PC-3 (cell line): ENCODE measurements at regions not wholly inside any gene's neighbourhood (a gene's known extent, or its start where the extent isn't known, plus 50 kb on each side); places are given as distances from the start of the nearest gene placed in this dataset.
A peak's percentile ranks its signal among the peaks of the same experiment; 100 is the strongest.

Experiments
- ATAC-seq: fragments of 200-7000 bp; cut with Tn5 transposase; 2 replicates; pipeline ENCODE4 v1.9.1; 2020; ENCODE audit warnings: mild to moderate bottlenecking, moderate library complexity
- BruUV-seq: library from RNA; stranded (reverse); fragments of 400-500 nt; replicated peaks from 2 replicates; lab custom pipeline; 2021; lab: Mats Ljungman, UMichigan
- CTCF ChIA-PET: fragments of 300-600 bp; sonication (Branson Sonifier 250); formaldehyde crosslinking; loops from one replicate; lab custom pipeline; 2022; ENCODE audit warnings: antibody characterized with exemption; lab: Charles Lee
- POLR2A ChIA-PET: fragments of 300-600 bp; sonication (Branson Sonifier 250); formaldehyde crosslinking; loops from one replicate; lab custom pipeline; 2022; ENCODE audit warnings: antibody characterized with exemption; ENCODE audit not compliant: unreplicated experiment; lab: Charles Lee
- DNase-seq: peaks from one replicate; pipeline ENCODE4 v3.0.0-alpha.2; 2015
- H2AFZ ChIP-seq: fragments of 300-600 bp; sonication (generic); 2 replicates; pipeline ENCODE4 v1.6.0; 2016; ENCODE audit warnings: antibody characterized with exemption, low read length
- H3F3A ChIP-seq: fragments of 300-600 bp; sonication (generic); one replicate; pipeline ENCODE4 v1.6.0; 2017; ENCODE audit warnings: antibody characterized with exemption, low read length, control low read depth, mild to moderate bottlenecking; ENCODE audit not compliant: unreplicated experiment
- H3K27ac ChIP-seq: fragments of 300-600 bp; sonication (generic); 2 replicates; pipeline ENCODE4 v1.5.1; 2016; ENCODE audit warnings: mild to moderate bottlenecking, low read length
- H3K27me3 ChIP-seq: fragments of 300-600 bp; sonication (generic); 2 replicates; pipeline ENCODE4 v1.6.1; 2016; ENCODE audit warnings: low read length, mixed read lengths
- H3K36me3 ChIP-seq: fragments of 300-600 bp; sonication (generic); 2 replicates; pipeline ENCODE4 v1.6.1; 2016; ENCODE audit warnings: low read depth, mixed run types, low read length, mixed read lengths
- H3K4me1 ChIP-seq: fragments of 300-600 bp; sonication (generic); 2 replicates; pipeline ENCODE4 v1.5.1; 2016; ENCODE audit warnings: low read length; ENCODE audit not compliant: insufficient read depth
- H3K4me2 ChIP-seq: fragments of 300-600 bp; sonication (generic); 2 replicates; pipeline ENCODE4 v1.6.0; 2016; ENCODE audit warnings: low read length
- H3K4me3 ChIP-seq: fragments of 300-600 bp; sonication (generic); 2 replicates; pipeline ENCODE4 v1.5.1; 2016; ENCODE audit warnings: mild to moderate bottlenecking, low read length, mixed read lengths
- H3K79me2 ChIP-seq: fragments of 300-600 bp; sonication (generic); 2 replicates; pipeline ENCODE4 v1.6.1; 2017; ENCODE audit warnings: low read length, mixed read lengths
- H3K9ac ChIP-seq: fragments of 300-600 bp; sonication (generic); 2 replicates; pipeline ENCODE4 v1.6.0; 2016; ENCODE audit warnings: mild to moderate bottlenecking, low read length
- H3K9me2 ChIP-seq: fragments of 300-600 bp; sonication (generic); replicated peaks from 2 replicates; pipeline ENCODE4 v1.6.1; 2016; ENCODE audit warnings: mixed run types, low read length, mixed read lengths
- H3K9me3 ChIP-seq: fragments of 300-600 bp; sonication (generic); 2 replicates; pipeline ENCODE4 v1.6.1; 2016; ENCODE audit warnings: low read length, mixed read lengths
- H4K20me1 ChIP-seq: fragments of 300-600 bp; sonication (generic); 2 replicates; pipeline ENCODE4 v1.6.1; 2016; ENCODE audit warnings: low read length, mixed read lengths
- EZH2 ChIP-seq: fragments of 300-600 bp; sonication (generic); IDR thresholded peaks from one replicate; pipeline ENCODE4 v1.6.1; 2017; ENCODE audit warnings: antibody characterized with exemption, mild to moderate bottlenecking, low read length; ENCODE audit not compliant: unreplicated experiment
- EZH2phosphoT487 ChIP-seq: fragments of 300-600 bp; sonication (generic); IDR thresholded peaks from 2 replicates; pipeline ENCODE4 v1.6.1; 2018; ENCODE audit warnings: mild to moderate bottlenecking, antibody characterized with exemption, low read length, borderline replicate concordance
- intact Hi-C: fragments of 100-400 bp; cut with micrococcal nuclease; formaldehyde crosslinking; loops from 2 replicates; pipeline ENCODE4 v1.9.0; 2023
- TF ChIP-seq, protein P1 (sequence below): fragments of 300-600 bp; sonication (generic); conservative IDR thresholded peaks from 2 replicates; pipeline ENCODE4 v1.5.1; 2017; ENCODE audit warnings: antibody characterized with exemption, low read depth, mild to moderate bottlenecking, low read length

DNA sequence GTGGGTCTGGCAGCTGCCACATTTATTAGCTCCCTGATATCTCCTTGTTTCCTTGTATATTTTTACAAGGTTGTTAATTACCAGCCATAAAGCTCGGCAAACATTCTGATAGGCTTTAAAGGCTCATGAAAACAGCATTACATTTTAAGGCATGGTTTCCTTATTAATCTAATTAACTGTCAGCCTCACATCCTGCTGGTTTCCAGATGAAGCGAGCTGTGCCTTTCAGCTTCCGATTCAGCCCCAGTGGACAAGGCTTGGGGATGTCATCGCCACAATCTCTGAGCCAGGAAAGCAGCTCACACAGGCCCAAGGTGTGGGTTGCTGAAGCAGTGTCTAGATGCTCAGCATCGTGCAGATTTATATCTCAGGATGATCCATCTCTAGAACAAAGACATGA, 66.0 kb upstream of the RALY start:
- intact Hi-C loops: no loop called here
- Histone ChIP-seq H3K4me3 (no peak overlapping the region), H3K79me2 (no peaks in the 10 kb centered on the region), H3K36me3 (no peaks in the 10 kb centered on the region), H3K27me3 (peaks cover 14% of the 10 kb centered on the region), H3K4me2 (no peak overlapping the region), H2AFZ (no peak overlapping the region), H3K27ac (no peak overlapping the region), H3K9me3 (no peaks in the 10 kb centered on the region), H4K20me1 (no peaks in the 10 kb centered on the region), H3K9ac (no peak overlapping the region), H3K9me2 (no peaks in the 10 kb centered on the region), H3F3A (no peaks in the 10 kb centered on the region), H3K4me1 (no peaks in the 10 kb centered on the region)
- ChIA-PET POLR2A (no interaction called here), CTCF (interaction anchor here (0.7 kb wide), 1 partner anchor 94 kb away, joined by 6 read pairs; no protein-coding TSS in a partner anchor)
- ATAC-seq (peak; percentile 31), DNase-seq (no peak)
- TF ChIP-seq EZH2phosphoT487 (no peak), EZH2 (no peak)
- TF ChIP-seq, protein P1, sequence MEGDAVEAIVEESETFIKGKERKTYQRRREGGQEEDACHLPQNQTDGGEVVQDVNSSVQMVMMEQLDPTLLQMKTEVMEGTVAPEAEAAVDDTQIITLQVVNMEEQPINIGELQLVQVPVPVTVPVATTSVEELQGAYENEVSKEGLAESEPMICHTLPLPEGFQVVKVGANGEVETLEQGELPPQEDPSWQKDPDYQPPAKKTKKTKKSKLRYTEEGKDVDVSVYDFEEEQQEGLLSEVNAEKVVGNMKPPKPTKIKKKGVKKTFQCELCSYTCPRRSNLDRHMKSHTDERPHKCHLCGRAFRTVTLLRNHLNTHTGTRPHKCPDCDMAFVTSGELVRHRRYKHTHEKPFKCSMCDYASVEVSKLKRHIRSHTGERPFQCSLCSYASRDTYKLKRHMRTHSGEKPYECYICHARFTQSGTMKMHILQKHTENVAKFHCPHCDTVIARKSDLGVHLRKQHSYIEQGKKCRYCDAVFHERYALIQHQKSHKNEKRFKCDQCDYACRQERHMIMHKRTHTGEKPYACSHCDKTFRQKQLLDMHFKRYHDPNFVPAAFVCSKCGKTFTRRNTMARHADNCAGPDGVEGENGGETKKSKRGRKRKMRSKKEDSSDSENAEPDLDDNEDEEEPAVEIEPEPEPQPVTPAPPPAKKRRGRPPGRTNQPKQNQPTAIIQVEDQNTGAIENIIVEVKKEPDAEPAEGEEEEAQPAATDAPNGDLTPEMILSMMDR: no peak
- BruUV-seq: no TSS peak

- H4K20me1 ChIP-seq: no peaks in the 10 kb centered on the region
- H3K9ac ChIP-seq: no peak overlapping the region
- POLR2A ChIA-PET: interaction anchor here (0.5 kb wide), 1 partner anchor 127 kb away, joined by 5 read pairs; no protein-coding TSS in a partner anchor
- H3K9me2 ChIP-seq: no peaks in the 10 kb centered on the region
- no peaks in the 10 kb centered on the region for H3K4me1 ChIP-seq
- H3K4me2 ChIP-seq: no peak overlapping the region
- H3K36me3 ChIP-seq: no peaks in the 10 kb centered on the region
- H3K27me3 ChIP-seq: peaks cover 14% of the 10 kb centered on the region
- no peak overlapping the region for H3K4me3 ChIP-seq
- no TSS peak for BruUV-seq
- ATAC-seq (no peak), DNase-seq (no peak)
- CTCF ChIA-PET: no interaction called here
- H3K79me2 ChIP-seq: no peaks in the 10 kb centered on the region
- H3K9me3 ChIP-seq: no peaks in the 10 kb centered on the region
- H2AFZ ChIP-seq: no peak overlapping the region
- intact Hi-C loops: no loop called here
- no peaks in the 10 kb centered on the region for H3F3A ChIP-seq
- TF ChIP-seq EZH2phosphoT487 (no peak), EZH2 (no peak)
- no peak overlapping the region for H3K27ac ChIP-seq
Measured at GRCh38 chr20:33929917-33930316, 63.8 kb upstream of the RALY start.

DNA sequence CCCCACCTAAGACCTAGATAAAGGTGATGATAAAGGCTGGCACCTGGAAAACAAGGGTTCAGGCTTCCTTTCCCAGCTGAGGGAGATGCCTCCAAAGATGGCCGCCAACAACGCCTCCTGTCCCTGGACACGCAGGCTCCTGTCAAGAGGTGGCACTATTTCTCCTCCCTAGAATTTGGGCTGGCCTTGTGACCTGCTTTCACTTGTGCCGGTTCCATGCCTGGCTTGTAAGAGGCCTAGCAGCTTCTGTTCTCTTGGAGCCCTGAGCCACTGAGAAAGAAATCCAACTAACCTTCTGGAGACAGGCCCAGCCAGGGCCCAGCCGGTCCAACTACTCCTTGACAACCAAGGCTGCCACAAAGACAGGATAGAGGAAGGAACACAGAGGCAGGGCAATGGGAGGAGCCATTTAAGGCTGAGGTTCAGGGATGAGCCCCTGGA, 60.2 kb upstream of the RALY start:
- H2AFZ ChIP-seq: peak overlapping the region; percentile 4; the same call in 1 of the 2 replicates
- POLR2A ChIA-PET: no interaction called here

More for the DNA sequence above, 60.2 kb upstream of the RALY start:
- Histone ChIP-seq H3K9me3 (no peaks in the 10 kb centered on the region), H3K9me2 (no peaks in the 10 kb centered on the region), H3K79me2 (no peaks in the 10 kb centered on the region), H3K27ac (no peak overlapping the region), H3F3A (no peaks in the 10 kb centered on the region), H3K4me2 (no peak overlapping the region), H3K4me3 (no peak overlapping the region), H3K4me1 (no peaks in the 10 kb centered on the region), H3K36me3 (no peaks in the 10 kb centered on the region), H3K27me3 (no peaks in the 10 kb centered on the region), H3K9ac (no peak overlapping the region), H4K20me1 (no peaks in the 10 kb centered on the region)
- BruUV-seq: no TSS peak
- CTCF ChIA-PET: no interaction called here
- TF ChIP-seq, protein P1: peak; percentile 62
- no peak for TF ChIP-seq EZH2phosphoT487
- DNase-seq: peak; percentile 56
- peak; percentile 56 for ATAC-seq
- intact Hi-C loops: loop anchor here (1.0 kb wide), 1 partner anchor 136 kb away; no protein-coding TSS in a partner anchor
